ENCODE measurements at regions not wholly inside any gene's neighbourhood (a gene's known extent, or its start where the extent isn't known, plus 50 kb on each side); places are given as distances from the start of the nearest gene placed in this dataset.
A peak's percentile ranks its signal among the peaks of the same experiment; 100 is the strongest.

GRCh38 chr3:176723758-176724393 is 473.4 kb downstream of the TBL1XR1 start:
- H3K79me2 ChIP-seq (ENCODE audit: insufficient read depth, low read length) = no peaks in the 10 kb centered on the region
- H3K36me3 ChIP-seq (replicated peaks in 1 of 2; ENCODE audit: control insufficient read depth in 1 of 2, insufficient read depth in 2 of 2, low read length in 2 of 2) = no peaks in the 10 kb centered on the region
- no peak for ATAC-seq
- no peak overlapping the region for H3K4me3 ChIP-seq (replicated peaks in 1 of 3; ENCODE audit: insufficient read depth in 1 of 3, low read depth in 2 of 3, low read length in 3 of 3)
- no peaks in the 10 kb centered on the region; a peak in 1 of 5 replicates for H3K27me3 ChIP-seq (ENCODE audit: control insufficient read depth in 1 of 2, insufficient read depth in 2 of 2, low read length in 2 of 2)
- H3K4me1 ChIP-seq (ENCODE audit: insufficient read depth, low read length) = no peaks in the 10 kb centered on the region
- H2AFZ ChIP-seq (ENCODE audit: low read length) = no peak overlapping the region
- DNase-seq (ENCODE audit: low spot score) = no peak
- no peak overlapping the region for H3K9ac ChIP-seq (ENCODE audit: insufficient read depth, low read depth, low read length)
- no peaks in the 10 kb centered on the region for H4K20me1 ChIP-seq (ENCODE audit: insufficient read depth, low read length)
- H3K4me2 ChIP-seq (ENCODE audit: low read depth, low read length) = no peak overlapping the region
- ChIA-PET POLR2A (no interaction called here), CTCF (ENCODE audit: low intra/inter-chr PET ratio, low total read pairs) (no interaction called here)
- intact Hi-C loops (cut with micrococcal nuclease; ENCODE audit: unreplicated experiment) = no loop called here
- in situ Hi-C loops (cut with HindIII; ENCODE audit: extremely low pct_ligation_motif_present, low pct_unique_long_range_greater_than_20kb) = no loop called here
- TF ChIP-seq NKX3-1 (CRISPR knock-in tag; IDR thresholded peaks at IDR 0.05) (no peak), ZNF580 (CRISPR knock-in tag; IDR thresholded peaks at IDR 0.05; ENCODE audit: borderline replicate concordance, low read depth) (no peak)
- no peak for FAIRE-seq
- BruUV-seq (replicated peaks) = no TSS peak
- H3K9me3 ChIP-seq (ENCODE audit: low read length) = no peaks in the 10 kb centered on the region
- H3K27ac ChIP-seq (ENCODE audit: extremely low read length, insufficient read depth, low read length) = no peak overlapping the region

GRCh38 chr3:176714034-176714433 is 483.2 kb downstream of the TBL1XR1 start:
- Histone ChIP-seq H3K4me2 (ENCODE audit: low read depth, low read length) (no peak overlapping the region), H4K20me1 (ENCODE audit: insufficient read depth, low read length) (no peaks in the 10 kb centered on the region), H2AFZ (ENCODE audit: low read length) (no peak overlapping the region), H3K9ac (ENCODE audit: insufficient read depth, low read depth, low read length) (no peak overlapping the region), H3K36me3 (replicated peaks in 1 of 2; ENCODE audit: control insufficient read depth in 1 of 2, insufficient read depth in 2 of 2, low read length in 2 of 2) (no peaks in the 10 kb centered on the region), H3K9me3 (ENCODE audit: low read length) (no peaks in the 10 kb centered on the region), H3K4me1 (ENCODE audit: insufficient read depth, low read length) (no peaks in the 10 kb centered on the region), H3K27ac (ENCODE audit: extremely low read length, insufficient read depth, low read length) (no peak overlapping the region), H3K27me3 (ENCODE audit: control insufficient read depth in 1 of 2, insufficient read depth in 2 of 2, low read length in 2 of 2) (no peaks in the 10 kb centered on the region), H3K4me3 (replicated peaks in 1 of 3; ENCODE audit: insufficient read depth in 1 of 3, low read depth in 2 of 3, low read length in 3 of 3) (no peak overlapping the region), H3K79me2 (ENCODE audit: insufficient read depth, low read length) (no peaks in the 10 kb centered on the region)
- in situ Hi-C loops (cut with HindIII; ENCODE audit: extremely low pct_ligation_motif_present, low pct_unique_long_range_greater_than_20kb) = no loop called here
- WGBS (ENCODE audit: low lambda C conversion rate) = 0% methylated on average over 3 of the region's 3 CpGs
- FAIRE-seq (no peak), ATAC-seq (peak; percentile 62), DNase-seq (ENCODE audit: low spot score) (no peak)
- intact Hi-C loops (cut with micrococcal nuclease; ENCODE audit: unreplicated experiment) = no loop called here
- CTCF ChIA-PET (ENCODE audit: low intra/inter-chr PET ratio, low total read pairs) = no interaction called here
- POLR2A ChIA-PET = no interaction called here
- no TSS peak for BruUV-seq (replicated peaks)
- TF ChIP-seq NFYC (CRISPR knock-in tag; IDR thresholded peaks at IDR 0.05) (no peak), SKI (IDR thresholded peaks at IDR 0.05; ENCODE audit: partially characterized antibody) (no peak), RBM22 (optimal IDR thresholded peaks at IDR 0.05; ENCODE audit: low read length) (no peak), MAFK (conservative IDR thresholded peaks at IDR 0.05 in 1 of 2, IDR thresholded peaks at IDR 0.05 in 1 of 2; ENCODE audit: low read length in 2 of 2) (peak; percentile 9 to 27; a peak in 1 of 4 replicates), ATF1 (CRISPR knock-in tag; IDR thresholded peaks at IDR 0.05) (no peak), SRSF4 (IDR thresholded peaks at IDR 0.05; ENCODE audit: low read depth, low read length, poor library complexity, severe bottlenecking) (no peak)
